ENCODE measurements at regions not wholly inside any gene's neighbourhood (a gene's known extent, or its start where the extent isn't known, plus 50 kb on each side); places are given as distances from the start of the nearest gene placed in this dataset.

DNA sequence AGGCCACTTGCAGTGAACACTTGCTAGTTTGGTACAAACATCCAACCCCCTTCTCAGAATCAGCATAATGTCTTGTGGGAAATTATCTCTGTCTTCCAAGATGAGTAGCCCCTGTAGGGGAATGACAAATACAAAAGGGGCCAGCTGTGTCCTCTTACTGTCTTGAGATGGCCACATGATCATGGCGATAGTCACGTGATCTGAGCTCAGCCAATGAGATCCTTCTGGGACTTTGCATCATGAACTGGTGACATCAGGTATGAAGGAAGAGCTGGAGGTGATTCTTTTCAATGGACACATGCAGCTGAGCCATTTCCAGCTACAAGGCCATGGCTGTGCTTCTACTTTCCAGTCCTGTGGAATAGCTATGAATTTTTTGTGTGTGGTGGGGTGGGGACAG, 206.3 kb downstream of the IRX1 start:
- TF ChIP-seq, protein P1, sequence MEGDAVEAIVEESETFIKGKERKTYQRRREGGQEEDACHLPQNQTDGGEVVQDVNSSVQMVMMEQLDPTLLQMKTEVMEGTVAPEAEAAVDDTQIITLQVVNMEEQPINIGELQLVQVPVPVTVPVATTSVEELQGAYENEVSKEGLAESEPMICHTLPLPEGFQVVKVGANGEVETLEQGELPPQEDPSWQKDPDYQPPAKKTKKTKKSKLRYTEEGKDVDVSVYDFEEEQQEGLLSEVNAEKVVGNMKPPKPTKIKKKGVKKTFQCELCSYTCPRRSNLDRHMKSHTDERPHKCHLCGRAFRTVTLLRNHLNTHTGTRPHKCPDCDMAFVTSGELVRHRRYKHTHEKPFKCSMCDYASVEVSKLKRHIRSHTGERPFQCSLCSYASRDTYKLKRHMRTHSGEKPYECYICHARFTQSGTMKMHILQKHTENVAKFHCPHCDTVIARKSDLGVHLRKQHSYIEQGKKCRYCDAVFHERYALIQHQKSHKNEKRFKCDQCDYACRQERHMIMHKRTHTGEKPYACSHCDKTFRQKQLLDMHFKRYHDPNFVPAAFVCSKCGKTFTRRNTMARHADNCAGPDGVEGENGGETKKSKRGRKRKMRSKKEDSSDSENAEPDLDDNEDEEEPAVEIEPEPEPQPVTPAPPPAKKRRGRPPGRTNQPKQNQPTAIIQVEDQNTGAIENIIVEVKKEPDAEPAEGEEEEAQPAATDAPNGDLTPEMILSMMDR (IDR thresholded peaks at IDR 0.05), result no peak
- no peak for TF ChIP-seq POLR2AphosphoS5 (IDR thresholded peaks at IDR 0.05)

All from prostate gland (tissue), 2 donors.